ENCODE measurements at regions not wholly inside any gene's neighbourhood (a gene's known extent, or its start where the extent isn't known, plus 50 kb on each side); places are given as distances from the start of the nearest gene placed in this dataset.

GRCh38 chr2:136505462-136505861 lies 259.9 kb upstream of the THSD7B start:
- TF ChIP-seq ZNF140 (tag by site-specific recombination; IDR thresholded peaks at IDR 0.05) (no peak), ZNF513 (tag by site-specific recombination; IDR thresholded peaks at IDR 0.05) (no peak), ZNF157 (tag by site-specific recombination; IDR thresholded peaks at IDR 0.05) (no peak), ZNF37A (tag by site-specific recombination; IDR thresholded peaks at IDR 0.05) (no peak), ZNF121 (tag by site-specific recombination; IDR thresholded peaks at IDR 0.05) (no peak), ZNF394 (tag by site-specific recombination; IDR thresholded peaks at IDR 0.05; ENCODE audit: borderline replicate concordance) (no peak), ZNF350 (tag by site-specific recombination; IDR thresholded peaks at IDR 0.05) (no peak), ZFP69B (tag by site-specific recombination; IDR thresholded peaks at IDR 0.05) (no peak), ZNF521 (tag by site-specific recombination; IDR thresholded peaks at IDR 0.05) (no peak), ZSCAN23 (tag by site-specific recombination; IDR thresholded peaks at IDR 0.05) (no peak), BCL6B (tag by site-specific recombination; IDR thresholded peaks at IDR 0.05) (no peak), ZBTB7A (tag by site-specific recombination; IDR thresholded peaks at IDR 0.05; ENCODE audit: low read depth) (no peak), ZNF830 (tag by site-specific recombination; IDR thresholded peaks at IDR 0.05; ENCODE audit: low read depth) (no peak), ZNF169 (tag by site-specific recombination; IDR thresholded peaks at IDR 0.05) (no peak)
- Histone ChIP-seq H3K36me3 (ENCODE audit: control insufficient read depth in 2 of 2, insufficient read depth in 1 of 2, low read length in 2 of 2) (no peaks in the 10 kb centered on the region), H3K4me3 (ENCODE audit: low read depth, low read length) (no peak overlapping the region), H3K4me1 (ENCODE audit: control insufficient read depth, insufficient read depth, low read length) (no peaks in the 10 kb centered on the region), H3K27ac (ENCODE audit: extremely low read depth, low read depth, low read length) (no peak overlapping the region), H3K9me3 (ENCODE audit: control insufficient read depth, insufficient read depth, low read depth, low read length) (no peaks in the 10 kb centered on the region)
- ChIA-PET POLR2A (no interaction called here), CTCF (no interaction called here)

- no peaks in the 10 kb centered on the region for H3K9me3 ChIP-seq (ENCODE audit: control insufficient read depth, insufficient read depth, low read depth, low read length)
- ChIA-PET POLR2A (interaction anchor here (0.6 kb wide), 1 partner anchor 1461 kb away, joined by 5 read pairs; the partner anchor contains the start of gene HNMT), CTCF (interaction anchor here (0.6 kb wide), 1 partner anchor 24 kb away, joined by 3 read pairs; no protein-coding TSS in a partner anchor)
- H3K4me1 ChIP-seq (ENCODE audit: control insufficient read depth, insufficient read depth, low read length) = no peaks in the 10 kb centered on the region
- H3K4me3 ChIP-seq (ENCODE audit: low read depth, low read length) = no peak overlapping the region
- H3K36me3 ChIP-seq (ENCODE audit: control insufficient read depth in 2 of 2, insufficient read depth in 1 of 2, low read length in 2 of 2) = no peaks in the 10 kb centered on the region
- TF ChIP-seq ZNF473 (tag by site-specific recombination; IDR thresholded peaks at IDR 0.05) (no peak), ZNF274 (IDR thresholded peaks at IDR 0.05; ENCODE audit: low read length) (no peak), ZNF274 (tag by site-specific recombination; IDR thresholded peaks at IDR 0.05; ENCODE audit: borderline replicate concordance) (no peak), ZFP41 (tag by site-specific recombination; IDR thresholded peaks at IDR 0.05; ENCODE audit: borderline replicate concordance) (no peak), ZNF776 (tag by site-specific recombination; IDR thresholded peaks at IDR 0.05; ENCODE audit: borderline replicate concordance) (no peak), CTCF (tag by site-specific recombination; IDR thresholded peaks at IDR 0.05) (no peak)
- no peak overlapping the region for H3K27ac ChIP-seq (ENCODE audit: extremely low read depth, low read depth, low read length)
These were observed 262.7 kb upstream of the THSD7B start for GRCh38 chr2:136502660-136503059.
